Activated T-cell treated with anti-CD3 and anti-CD28 coated beads for 1 hour (primary cell): ENCODE measurements at regions not wholly inside any gene's neighbourhood (a gene's known extent, or its start where the extent isn't known, plus 50 kb on each side); places are given as distances from the start of the nearest gene placed in this dataset.

ENCODE experiments used
- DNase-seq: peaks from one replicate; pipeline ENCODE4 v3.0.0-alpha.2; 2020; ENCODE audit warnings: low read depth

- DNase-seq, result no peak
Observed at GRCh38 chr2:129252781-129253460, 726.5 kb upstream of the RAB6C start.

- no peak for DNase-seq
Observed at GRCh38 chr2:129253461-129253812, 726.0 kb upstream of the RAB6C start.

- no peak for DNase-seq
Observed at GRCh38 chr2:129254718-129255117, 724.7 kb upstream of the RAB6C start.

DNA sequence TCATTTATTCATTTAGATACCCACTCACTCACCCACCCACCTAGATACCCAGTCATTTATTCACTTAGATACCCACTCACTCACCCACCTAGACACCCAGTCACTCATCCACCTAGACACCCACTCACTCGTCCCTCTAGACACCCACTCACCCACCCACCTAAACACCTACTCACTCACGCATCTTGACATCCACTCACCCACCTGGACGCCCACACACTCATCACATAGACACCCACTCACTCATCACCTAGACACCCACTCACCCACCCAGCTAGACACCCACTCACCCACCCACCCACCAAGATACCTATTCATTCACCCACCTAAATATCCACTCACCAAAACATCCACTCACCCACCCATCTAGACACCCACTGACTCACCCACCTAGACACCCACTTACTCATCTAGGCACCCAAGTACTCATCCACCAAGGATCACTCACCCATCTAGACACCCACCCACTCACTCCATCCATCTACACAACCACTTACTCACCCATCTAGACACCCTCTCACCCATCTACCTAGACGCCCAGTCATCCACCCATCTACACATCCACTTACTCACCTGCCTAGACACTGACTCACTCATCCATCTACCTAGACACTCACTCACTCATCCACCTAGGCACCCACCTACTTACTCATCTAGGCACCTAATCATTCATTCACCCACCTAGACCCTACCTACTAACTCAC is 723.7 kb upstream of the RAB6C start:
- no peak for DNase-seq

DNA sequence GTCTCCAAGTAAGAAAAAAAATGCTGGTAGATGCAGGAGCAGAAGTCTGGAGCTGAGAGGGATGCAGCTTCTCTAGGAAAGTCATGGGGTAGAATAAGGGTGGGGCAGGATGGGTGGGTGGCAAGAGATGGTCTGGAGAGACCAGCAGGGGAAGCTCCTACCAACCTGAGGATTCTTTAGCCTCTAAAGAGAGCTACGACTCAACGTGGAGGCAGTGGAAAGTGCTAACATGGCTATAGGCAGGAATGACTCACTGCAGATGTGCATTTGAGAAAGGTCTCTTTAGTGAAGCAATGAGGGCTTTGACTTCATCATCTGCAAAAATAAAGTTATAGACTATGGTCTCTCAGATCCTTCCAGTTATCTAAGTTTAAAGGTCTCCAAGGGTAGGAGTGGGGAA is 722.8 kb upstream of the RAB6C start:
- DNase-seq, result no peak

DNA sequence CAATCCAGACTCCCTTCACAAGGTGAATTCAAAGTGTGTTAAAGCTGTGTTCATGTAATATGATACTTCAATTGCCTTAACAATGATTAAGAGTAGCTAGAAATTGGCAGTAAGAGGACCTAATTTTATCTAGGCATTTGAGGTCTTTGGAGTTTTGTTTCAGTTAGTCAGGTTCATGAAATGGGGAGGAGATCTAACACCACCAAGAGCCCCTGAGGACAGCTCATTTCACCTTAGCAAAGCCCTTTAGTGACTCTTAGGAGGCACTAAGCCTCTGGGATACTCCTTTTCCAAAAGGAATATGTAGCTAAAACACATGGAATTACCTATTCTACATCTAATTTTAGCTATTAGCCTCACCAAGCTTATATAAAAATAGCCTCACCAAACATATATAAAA is 716.5 kb upstream of the RAB6C start:
- DNase-seq, result no peak

DNA sequence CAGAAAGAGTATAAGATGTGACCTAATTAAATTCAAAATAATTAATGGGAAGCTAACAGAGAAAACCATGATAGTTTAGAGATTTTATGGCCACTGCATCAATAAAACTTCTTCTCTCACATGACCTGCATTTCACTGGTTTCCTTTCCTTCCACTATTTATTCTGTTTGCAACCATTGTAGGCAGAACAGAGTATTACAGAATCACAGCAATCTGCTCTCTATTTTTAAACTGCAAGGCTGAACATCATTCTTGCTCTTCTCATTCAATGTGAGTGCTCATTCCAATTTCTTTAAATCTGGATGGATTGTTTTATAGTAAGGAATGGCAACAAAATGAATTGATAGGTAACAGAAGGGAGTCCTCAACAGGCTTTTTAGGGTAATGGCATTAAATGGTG is 715.5 kb upstream of the RAB6C start:
- no peak for DNase-seq

DNA sequence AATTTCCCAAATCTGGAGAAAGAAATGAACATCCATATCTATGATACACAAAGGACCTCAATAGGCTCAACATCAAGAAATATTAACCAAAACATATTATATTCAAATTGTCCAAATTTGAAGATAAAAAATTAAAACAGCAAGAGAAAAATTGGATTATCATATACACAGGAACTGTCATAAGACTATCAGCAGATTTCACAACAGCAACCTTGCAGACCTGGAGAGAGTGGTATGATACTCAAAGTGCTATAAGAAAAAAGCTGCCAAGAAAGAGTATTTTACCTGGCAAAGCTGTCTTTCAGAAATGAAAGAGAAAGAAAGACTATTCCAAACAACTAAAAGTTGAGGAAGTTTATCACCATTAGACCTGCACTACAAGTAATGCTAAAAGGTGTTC is 711.9 kb upstream of the RAB6C start:
- no peak for DNase-seq

- DNase-seq, result no peak
Observed at GRCh38 chr2:129273266-129274037, 706.0 kb upstream of the RAB6C start.

DNA sequence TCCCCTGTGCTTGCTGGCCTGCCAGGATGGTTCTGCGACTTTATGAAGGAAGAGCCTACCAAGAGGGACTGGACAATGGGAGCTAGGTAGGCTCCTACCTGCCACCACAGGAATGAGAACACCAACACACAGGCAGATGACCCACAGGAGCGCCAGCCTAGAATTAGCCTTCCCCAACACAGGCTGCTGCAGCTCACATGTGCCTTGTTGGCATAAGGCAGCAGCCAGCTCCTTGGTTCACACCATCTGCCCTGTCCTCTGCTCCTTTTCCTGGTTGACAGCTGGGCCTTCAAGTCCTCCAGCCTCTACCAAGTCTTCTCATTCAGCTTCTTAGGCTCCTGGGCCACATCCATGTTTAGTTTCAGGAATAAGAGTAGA is 705.4 kb upstream of the RAB6C start:
- DNase-seq, result no peak

DNA sequence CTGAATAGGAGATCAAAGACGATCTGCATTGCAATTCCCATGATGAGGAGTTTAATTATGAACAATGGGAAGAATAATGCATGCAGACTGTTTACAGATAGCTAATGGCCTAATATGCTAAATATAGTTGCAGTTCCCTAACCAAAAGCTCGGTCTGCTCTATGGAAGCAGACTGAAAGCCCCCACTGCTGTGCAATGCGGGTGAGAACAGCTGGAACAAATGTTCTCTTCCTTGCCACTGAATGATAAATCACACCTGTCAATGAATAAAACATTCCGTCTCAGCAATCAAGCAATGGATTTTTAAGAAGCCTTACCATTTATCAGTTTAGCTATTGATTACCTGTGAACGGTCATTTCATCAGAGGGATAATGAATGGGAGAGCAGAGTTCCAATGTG is 704.5 kb upstream of the RAB6C start:
- DNase-seq, result no peak

DNA sequence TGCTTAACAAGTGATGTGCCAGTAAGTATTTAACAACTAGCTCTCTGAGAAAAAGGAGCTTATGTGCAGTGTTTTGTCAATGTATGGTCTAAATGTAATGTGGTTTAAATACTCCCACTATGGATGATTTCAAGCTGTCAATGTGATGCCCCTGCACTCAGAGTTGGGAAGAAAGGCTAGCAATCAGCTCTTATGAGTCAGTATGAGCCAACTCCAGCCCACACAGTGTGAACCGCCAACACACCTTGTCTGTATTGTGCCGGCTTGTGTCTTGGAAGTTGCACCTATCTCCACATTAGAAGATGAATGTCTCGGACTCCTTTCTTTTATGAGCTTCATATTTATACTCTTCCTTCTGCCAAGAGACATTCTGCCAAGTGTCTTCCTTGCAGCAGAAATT is 703.8 kb upstream of the RAB6C start:
- no peak for DNase-seq

DNA sequence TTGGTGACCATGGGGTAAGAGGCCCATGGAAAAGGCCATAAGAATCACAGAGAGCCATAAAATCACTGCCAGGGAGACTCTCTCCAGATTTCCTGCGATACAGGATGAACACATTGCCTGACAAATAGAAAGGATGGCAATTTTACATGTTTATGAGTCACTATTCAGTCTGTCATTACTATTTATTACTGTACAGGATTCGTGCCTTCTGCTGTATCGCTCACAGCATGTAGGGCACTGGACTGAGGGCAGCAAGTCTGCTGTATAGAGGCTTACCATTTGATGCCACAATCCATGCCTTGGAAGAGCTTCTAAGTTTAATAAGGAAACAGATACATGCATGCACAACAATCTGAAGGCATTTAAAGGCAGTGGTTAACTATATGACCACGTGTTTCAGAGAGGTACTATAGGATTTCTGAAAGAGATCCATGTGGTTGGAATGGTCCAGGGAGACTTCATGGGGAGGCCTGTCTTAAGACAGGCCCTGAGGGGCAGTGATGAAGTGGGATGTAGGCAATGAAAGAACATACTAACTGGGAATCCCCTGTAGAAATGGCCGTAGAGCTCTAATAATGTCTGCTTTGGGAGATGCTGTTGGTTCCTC is 702.4 kb upstream of the RAB6C start:
- DNase-seq, result no peak

DNA sequence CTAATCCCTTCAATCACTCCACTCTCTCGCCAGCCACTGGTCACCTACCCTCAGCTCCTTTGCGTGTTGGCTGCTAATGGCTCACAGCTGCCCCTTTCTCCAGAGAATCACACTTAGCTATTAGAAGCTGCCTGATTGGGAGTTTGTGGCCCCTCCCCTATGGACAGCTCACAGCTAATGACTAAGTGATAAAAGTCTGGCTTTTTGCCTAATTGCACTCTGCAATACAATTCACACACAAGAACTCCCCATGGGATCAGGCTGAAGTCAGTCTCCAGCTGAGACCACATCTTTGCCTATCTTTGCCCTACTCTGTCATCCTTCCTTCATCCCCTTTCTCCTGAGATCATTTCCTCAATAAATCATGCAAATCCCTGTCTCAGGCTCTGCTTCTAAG is 701.9 kb upstream of the RAB6C start:
- DNase-seq, result no peak

DNA sequence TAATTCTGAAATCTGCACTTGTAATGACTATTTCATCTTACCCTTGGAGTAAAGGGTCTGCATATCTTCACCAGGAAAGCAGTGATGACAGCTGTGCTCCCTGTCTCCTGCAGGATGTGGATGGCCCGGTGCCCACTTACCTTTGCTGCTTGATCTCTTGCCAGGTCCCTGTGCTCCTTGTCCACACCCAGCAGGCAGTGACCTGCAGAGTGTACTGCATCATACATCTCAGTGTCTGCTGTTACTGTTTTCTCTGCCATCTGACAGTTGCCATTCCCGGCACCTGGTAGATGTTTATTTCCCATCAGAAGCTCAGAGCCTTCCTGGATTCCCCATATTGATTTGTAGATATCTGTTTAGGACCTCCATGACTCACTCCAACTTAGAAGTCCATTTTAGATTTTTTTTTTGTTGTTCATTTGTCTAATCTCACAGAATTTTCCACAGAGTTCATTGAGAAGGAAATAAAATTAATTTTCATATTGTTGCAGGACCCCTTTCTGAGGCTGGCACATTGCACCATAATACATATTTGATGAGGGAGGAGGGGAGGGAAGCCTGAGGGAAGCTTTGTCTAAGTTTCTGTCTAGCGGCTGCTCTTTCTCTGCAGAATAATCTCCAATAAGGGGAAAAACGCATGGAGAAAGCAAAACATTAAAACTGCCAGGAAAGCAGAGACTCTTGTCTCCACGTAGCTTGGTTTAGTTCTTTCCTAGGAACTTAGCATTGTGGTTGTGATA is 697.5 kb upstream of the RAB6C start:
- DNase-seq, result no peak

GRCh38 chr2:129285012-129285411 is 694.5 kb upstream of the RAB6C start:
- no peak for DNase-seq

DNA sequence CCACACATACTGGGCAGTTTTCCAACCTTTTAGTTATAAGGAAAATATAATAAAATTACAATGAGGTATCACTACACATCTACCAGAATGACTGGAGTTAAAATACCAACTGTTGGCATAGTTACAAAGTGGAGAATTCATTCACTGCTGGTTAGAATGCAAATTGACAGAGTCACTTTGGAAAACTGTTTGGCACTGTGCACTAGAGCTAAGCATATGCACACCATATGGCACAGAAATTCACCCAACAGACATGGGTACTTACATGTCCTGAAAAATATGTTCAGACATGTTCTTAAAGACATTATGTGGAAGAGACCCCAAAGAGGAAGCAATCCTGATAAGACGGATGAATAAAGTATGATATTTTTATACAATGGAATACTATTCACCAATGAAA is 686.1 kb upstream of the RAB6C start:
- DNase-seq, result no peak

DNA sequence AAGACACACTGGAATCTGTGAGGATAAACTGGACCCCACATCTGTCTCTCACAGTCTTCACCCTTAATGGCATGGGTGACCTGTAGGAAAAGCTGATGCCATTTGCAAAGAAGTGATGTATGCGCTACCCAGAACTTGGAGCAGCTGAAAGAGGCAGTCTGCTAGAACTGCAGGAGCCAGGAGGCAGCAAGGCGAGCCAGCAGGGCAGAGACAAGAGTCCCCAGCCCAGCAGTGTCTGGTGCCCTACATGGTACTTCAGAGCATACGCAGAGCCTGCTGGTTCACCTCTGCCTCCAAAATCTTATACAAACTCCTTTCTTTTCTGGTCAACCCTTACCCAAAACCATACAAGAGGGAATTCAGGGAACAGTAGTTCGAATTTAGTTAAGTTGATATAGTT is 683.1 kb upstream of the RAB6C start:
- DNase-seq, result no peak

GRCh38 chr2:129296806-129297205 is 682.7 kb upstream of the RAB6C start:
- DNase-seq, result no peak

DNA sequence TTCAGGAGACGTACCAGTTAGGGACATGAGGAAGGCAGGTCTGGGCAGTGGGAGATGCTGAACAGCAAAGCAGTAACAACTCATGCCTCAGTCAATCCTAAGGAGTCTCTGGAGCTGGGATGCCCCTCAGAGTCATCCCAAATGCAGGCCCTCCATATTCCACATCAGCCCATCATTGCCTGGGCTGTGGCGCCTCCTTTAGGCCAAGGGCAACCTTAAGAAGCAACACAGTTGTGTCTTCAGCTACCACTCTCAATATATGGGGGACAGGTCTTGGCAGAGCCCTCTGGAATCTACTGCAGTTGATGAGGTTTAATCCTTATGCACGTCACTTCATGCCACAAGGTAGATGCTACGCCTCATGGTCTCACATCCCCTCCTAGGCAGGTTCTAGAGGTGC is 682.0 kb upstream of the RAB6C start:
- DNase-seq, result no peak

- no peak for DNase-seq
Observed at GRCh38 chr2:129299338-129299737, 680.1 kb upstream of the RAB6C start.

GRCh38 chr2:129299756-129300155 is 679.7 kb upstream of the RAB6C start:
- DNase-seq, result no peak
